ENCODE measurements at regions not wholly inside any gene's neighbourhood (a gene's known extent, or its start where the extent isn't known, plus 50 kb on each side); places are given as distances from the start of the nearest gene placed in this dataset.
"Not testable (repeated sequence)": the region's sequence is repeated elsewhere in the genome, so short reads cannot be mapped to it uniquely, and the experiment has no call there.

DNA sequence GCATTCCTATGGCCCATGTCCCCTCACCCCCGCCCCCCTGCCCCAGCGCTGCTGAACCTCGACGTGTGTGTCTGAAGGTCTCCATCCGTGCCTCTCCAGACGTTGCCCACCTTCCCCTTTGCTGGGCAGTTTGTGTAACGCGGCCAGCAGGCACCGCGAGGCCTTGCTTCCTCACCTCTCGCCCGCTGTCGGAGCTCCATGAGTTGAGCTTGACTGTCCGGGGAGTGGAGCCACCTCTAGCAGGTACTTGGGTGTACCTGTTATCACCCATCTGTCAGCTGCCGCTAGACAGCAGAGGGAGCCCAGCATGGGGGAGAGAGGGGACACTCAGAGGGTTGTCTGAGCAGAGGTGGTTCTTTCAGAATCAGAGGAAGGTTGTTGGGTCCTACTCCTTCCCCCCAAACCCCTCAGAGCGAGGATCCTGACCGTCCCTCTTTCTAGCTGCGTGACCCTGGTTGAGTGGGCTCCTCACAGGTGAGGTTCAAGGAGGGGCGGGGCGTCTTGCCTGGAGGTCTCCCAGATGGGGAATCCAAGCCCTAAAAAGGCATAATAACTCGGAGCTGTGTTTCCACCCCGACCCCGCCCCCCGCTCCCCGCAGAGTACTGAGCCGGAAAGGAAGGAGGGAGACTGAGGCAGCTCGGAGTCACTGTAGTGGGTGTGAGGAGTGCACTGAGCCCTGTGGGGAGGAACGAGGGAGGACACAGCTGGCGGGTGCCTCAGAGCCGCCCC, 184.7 kb downstream of the C9orf50 start:
- no peak for DNase-seq (ENCODE audit: low spot score)

DNA sequence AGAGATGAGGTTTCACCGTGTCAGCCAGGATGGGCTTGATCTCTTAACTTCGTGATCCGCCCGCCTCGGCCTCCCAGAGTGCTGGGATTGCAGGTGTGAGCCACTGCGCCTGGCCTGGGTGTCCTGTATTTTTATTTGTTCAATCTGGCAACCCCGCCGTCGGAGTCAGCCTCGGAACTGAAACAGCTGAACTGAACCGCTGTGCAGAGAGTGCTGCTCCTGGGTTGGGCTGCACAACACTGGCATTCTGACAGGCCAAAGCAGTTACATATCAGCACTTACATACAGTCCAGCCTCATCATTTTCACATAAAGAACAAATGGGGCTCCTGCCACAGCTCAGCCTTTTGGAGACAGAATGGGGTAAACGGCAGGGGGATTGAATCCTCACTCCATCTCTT, 185.6 kb downstream of the C9orf50 start:
- no peak for DNase-seq (ENCODE audit: low spot score)

DNA sequence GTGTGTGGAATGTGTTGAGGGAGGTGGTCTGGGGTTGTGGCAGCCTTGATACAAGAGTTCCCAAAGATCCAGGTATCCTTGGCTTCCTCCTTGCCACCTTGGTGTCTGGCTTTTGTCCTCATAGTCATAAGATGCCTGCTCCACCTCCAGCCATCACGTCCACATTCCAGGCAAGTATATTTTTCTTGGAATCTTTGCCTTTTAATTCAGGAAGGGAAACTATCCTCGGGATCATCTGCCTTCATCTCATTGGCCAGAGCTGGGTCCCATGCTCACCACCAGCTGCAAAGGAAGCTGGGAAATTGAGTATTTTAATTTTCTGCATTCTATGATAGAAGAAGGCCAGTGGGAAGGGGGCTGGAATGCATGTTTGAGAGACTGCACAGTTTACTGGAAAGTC, 186.7 kb downstream of the C9orf50 start:
- DNase-seq (ENCODE audit: low spot score): no peak

DNA sequence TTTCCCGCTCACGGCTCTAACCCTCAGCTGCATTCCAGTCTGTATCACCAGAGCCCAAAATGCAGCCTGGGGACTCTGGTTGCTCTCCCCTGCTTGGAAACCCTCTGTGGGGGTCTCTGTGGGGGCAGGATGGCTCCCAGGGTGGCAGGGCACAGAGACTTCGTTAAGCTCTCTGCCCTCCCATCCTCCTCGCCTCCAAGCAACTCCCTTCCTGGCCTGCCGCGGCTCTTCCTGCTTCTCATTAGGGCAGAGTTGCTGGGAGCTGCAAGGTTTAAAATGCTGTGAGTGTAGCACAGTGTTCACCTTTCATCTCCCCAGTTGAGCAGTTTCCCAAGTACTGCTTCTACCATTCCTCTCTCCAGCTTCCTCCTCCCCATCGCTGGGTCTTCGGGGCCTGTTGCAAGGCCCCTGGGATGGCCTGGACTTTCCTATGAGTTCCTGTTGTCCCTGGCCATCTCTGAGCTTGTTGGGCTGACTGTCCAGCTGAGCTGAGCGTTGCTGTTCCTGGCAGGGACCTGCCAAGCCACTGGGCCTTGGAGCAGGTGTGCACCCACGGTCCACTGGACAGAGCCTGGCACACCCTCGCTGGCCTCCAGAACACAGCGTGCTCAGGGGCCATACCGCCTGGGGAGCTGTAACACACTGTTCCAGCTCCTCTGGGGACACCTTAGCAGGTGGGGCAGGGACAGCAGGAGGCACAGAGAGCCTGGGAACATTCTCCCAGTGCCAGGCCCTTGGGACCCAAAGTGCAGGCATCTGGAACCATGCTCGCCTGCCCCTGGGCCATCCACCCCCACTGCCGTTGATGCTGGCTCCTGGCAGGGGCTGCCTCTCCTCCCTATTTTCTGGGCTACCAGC, 188.4 kb downstream of the C9orf50 start:
- DNase-seq (ENCODE audit: low spot score): no peak

DNA sequence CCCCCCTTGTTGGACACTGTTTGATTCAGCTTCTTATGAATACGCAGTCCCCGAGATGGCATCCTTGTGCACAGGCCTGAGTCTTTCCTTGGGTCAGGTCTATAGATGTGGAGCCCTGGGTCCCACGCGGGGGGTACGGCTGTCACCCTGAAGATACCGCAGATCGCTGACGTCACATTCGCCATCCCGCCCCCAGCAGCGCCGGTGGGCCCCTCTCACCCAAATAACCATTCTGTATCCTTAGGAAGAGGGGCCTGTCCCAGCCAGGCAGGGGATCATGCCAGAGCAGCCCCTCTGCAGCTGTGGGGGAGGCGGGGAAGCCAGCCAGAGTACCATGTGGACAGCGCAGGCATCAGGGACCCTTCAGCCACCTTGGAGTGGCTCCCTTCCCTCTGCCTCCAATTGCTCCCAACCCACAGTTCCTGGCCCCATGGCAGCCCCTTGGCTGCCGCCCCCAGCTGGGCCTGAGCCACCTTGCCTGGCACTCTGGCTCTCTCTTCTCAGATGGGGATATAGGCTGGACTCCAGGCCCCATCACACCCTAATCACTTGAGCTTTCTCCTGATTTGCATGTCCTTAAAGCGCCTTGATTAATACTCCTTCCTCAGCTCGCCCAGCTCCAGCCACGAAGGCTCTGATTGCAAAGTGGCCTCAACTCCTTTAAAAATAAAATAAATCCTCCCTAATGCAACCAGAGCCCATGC, 189.8 kb downstream of the C9orf50 start:
- no peak for DNase-seq (ENCODE audit: low spot score)

DNA sequence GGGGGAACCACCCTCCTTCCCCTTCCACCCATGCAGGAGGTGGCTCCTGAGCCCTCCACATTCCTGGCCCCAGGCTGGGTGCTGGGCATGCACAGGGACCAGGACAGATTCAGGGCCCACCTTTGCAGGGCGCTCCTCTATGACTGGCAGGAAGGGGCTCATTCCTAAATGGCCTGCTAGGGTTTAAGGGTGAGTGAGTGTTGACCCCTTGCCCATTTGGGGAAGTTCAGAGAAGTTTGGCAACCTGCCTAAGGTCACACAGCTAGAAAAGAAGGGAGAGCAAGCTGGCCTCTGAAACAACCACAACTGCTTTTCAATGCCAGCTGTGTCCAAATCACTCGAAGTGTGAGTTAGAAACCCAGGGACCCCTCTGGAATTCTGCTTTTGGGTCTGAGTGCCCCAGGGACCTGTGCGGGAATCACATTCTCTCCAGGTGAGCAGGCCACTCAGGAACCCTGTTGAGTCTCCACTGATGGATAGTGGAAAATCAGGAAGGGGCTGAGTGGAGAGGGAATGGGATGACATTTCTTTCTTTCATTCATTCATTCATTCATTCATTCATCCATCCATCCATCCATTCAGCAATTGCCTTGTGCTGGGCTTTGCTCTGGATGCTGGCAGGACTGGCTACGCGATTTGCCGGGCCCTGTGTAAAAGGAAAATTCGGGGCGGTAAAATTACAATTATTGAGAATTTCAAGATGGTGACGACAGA, 191.9 kb downstream of the C9orf50 start:
- DNase-seq (ENCODE audit: low spot score): no peak

DNA sequence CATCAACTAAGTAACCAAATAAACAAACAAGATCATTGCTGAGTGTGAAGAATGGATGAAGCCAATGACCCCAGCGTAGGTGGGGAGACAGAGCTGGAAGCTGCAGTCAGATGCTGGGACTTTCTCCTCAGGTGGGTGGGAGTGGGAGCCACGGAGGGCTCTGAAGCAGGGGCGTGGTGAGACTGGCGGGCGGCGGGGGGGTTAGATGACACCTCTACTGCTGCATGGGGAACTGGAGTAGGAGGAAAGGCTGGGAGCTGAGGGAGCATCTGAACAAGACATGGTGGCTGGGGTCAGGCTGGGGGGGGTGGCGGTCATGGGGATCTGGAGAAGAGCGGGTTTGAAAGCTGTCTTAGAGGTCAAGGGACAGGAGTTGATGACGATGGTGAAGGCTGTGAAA, 193.8 kb downstream of the C9orf50 start:
- no peak for DNase-seq (ENCODE audit: low spot score)

DNA sequence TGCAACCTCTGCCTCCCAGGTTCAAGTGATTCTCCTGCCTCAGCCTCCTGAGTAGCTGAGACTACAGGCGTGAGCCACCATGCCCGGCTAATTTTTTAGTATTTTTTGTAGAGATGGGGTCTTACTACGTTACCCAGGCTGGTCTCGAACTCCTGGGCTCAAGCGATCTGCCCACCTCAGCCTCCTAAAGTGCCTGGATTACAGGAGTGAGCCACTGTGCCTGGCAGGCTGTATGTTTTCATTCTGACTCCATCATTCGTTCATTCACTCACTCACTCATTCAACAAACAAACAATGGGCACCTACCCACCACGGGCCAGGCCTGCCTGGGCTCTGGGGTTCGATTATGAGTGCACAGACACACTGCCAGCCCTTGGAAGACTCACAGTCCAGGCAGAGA, 197.1 kb downstream of the C9orf50 start:
- not testable (repeated sequence) for DNase-seq (ENCODE audit: low spot score)

DNA sequence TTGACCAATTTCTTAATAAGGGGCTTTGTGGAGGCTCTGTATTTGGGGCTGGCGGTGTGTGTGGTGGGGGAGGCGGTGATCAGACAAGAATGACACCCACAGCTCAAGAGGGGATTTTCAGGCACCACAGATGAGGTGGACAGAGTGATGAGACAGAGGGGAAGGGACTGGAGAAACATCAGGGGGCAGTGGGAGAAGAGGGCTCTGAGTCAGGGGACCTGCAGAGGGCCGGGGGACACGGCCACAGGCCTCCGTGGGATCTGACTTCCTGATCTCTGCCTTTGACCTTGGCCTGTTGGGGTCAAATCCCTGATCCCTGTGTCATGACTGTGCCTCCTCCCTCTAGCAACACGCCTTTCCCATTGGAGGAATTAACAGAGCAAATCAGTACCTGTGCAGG, 197.7 kb downstream of the C9orf50 start:
- DNase-seq (ENCODE audit: low spot score): no peak

DNA sequence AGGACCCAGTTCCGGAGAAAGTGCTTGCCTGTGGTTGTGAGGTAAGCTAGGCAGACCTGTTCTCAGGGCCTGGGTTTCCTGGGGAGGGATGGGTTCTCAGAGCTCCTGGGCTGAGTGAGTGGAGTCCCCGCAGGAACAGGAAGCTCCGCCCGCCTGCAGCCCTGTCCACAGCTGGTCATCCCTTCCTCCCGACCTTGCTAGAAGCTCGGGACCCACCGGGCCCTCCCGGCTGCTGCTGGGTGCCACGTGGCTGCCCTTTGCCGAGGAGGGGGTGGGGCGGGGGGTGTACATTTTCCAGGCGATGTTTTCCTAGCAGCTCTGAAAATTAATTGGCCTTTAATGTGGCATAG, 198.1 kb downstream of the C9orf50 start:
- no peak for DNase-seq (ENCODE audit: low spot score)

DNA sequence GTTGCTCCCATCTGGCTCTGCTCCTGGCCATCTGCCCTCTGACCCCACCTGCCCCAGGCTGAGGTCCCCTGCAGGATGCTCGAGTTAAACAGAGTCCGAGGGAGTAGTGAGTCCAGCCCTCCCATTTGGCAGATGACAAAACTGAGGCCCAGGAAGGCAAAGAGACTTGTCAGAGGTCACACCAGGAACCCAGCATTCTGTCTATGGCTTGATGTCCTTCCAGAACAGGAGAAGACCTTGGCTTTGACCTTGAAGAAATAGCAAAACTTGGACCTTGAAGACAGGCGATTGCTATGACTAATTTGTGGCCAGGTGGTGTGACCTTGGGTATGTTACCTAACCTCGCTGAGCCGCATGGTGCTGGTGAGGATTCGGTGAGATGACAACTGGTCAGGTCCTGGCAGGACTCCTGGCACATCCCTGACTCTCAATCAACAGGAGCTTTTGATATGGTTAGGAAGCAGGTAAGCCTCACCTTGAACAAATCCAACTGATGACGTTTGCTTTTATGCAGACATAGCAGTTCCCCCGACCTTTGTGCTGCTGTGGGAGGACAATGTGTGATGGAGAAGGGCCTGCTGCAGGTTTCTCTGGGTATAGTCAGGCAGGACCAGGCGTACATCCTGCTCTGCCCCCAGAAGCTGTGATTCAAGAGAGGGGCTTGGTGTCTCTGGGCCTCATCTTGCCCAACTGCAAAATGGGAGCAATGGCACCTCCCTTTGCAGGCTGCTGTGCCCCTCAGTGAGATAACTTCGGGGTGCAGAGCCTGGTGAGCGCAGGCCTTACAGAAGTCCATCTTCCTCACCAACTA, 198.7 kb downstream of the C9orf50 start:
- no peak for DNase-seq (ENCODE audit: low spot score)

DNA sequence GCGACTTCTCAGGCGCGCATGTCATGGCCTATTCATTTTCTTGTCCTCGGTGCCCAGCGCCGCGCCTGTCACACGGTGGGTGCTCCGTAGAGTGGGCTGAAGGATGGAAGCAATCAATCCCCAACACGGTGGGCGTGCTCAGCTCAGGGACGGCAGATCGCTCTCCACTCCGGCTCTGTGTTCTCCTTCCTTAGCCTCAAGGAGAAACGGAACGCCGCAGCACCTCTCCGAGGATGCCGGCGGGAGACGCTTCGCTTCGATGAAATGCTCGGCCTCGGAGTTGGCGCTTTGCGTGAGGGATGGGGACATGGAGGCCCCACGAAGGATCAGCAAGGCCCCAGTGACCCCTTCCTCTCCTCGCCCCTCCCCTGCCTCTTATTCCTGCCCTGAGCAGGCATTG, 199.5 kb downstream of the C9orf50 start:
- DNase-seq (ENCODE audit: low spot score): no peak

DNA sequence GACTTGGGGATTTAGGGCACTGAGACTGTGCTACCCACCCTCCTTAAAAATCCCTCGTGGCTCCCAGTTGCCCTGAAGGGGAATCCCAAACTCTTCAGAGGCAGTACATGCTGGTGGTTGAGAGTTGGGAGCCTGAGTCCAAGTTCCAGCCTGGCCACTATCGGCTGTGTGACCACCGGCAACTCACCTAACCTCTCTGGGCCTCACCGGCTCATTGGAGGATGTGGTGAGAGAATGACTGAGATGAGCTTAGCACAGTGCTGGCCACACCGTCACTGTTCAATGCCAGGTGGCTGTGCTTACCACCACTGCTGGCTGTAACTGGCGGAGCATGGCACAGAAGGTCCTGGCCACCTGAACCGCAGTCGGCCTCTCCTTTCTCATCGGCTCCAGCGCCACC, 200.2 kb downstream of the C9orf50 start:
- no peak for DNase-seq (ENCODE audit: low spot score)

DNA sequence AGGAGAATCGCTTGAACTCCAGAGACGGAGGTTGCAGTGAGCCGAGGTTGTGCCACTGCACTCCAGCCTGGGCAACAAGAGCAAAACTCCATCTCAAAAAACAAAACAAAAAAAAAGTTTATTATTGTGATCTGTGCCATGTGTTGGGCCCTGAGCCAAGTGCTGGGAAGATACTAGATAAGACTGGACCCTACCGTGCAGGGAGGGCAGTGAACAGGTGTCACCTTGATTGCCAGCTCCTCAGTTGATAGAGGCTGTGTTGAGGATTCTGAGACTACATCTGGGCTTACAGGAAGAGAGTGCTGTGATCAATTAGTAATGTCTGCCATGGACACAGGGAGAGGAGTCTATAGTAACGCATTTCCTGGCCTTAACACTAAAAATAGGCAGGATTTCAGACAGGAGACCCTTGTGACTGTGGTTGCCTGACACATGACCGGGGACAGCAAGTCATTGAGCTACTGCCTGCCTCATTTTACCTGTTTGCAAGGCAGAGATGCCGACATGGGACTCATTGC, 201.5 kb downstream of the C9orf50 start:
- no peak for DNase-seq (ENCODE audit: low spot score)

DNA sequence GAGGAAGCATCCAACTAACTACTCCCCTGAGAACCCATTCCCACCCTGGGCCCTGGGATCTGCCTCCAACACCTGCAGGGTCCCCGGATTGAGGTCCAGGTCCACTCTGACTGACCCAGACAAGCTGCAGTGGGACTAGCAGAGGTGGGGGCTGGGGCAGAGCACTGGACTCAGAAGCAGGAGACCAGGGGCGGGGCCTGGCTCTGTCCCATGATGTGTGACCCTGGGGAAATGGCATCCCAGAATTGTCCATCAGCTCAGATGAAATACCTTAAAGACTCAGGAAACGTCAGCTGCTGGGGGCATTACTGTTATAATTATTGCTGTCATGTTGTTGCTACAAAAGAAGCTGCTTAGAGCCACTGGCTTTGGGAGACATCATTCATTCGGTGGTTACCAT, 202.4 kb downstream of the C9orf50 start:
- no peak for DNase-seq (ENCODE audit: low spot score)

DNA sequence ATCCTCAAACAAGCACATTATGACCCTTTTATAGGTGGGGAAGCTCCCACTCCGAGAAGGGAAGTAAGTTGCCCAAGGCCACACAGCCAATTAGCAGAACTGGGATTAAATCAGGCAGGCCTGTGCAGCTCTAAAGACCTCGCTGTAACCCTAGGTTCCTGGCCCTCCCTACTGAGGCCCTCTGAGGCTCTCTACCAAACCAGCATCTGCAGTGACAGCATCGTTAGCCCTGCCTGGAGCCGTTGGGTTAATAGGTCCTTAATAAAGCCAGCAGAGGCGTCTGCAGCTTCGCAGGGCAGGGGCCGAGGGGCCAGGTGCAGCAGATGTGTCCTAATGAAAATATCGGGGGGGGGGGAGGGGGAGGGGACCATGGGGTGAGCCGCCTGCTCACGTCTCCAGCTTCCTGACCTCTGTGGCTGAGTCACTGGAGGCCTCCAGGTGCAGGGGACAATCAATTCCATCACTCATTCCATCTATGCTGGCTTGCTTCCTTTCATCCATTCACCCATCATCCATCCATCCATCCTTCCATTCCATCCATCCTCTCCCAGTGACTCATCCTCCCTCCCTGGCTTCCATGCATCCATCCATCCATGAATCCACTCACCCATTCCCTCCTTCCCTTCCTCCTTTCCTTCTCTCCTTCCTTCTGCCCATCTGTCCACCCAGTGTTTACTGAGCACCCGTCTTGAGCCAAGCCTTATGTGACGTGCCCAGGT, 203.9 kb downstream of the C9orf50 start:
- DNase-seq (ENCODE audit: low spot score): no peak

DNA sequence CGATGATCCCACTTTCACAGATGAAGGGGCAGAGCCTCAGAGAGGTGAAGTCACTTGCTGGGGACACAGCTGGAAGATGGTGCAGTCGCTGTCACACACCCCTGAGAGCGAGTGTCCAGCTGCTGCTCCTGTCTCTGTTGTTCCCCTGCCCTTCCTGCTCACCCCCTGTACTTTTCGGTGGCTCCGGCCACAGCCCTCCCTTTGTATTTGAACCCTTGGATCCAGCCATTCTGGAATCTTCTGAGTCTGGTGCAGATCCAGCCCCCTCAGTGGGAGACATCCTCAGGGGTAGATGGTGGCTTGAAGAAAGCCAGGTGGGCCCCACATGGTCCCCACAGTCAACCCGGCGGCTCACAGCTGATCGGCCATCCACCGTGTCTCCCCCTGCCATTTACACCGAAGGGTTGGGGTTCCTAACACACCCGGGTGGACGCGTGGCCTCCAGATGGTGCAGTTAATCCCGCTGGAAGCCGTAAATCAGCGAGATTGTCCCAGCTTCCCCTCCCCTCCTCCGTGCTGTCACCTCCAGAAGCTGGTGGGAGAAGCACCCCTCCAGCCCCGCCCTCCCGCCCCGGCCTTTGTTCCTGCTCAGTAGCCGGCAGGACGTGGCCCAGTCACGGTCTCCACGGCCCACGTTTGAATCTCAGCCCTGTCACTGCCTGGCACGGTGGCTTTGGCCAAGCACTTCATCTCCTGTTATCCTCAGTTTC, 204.8 kb downstream of the C9orf50 start:
- DNase-seq (ENCODE audit: low spot score): no peak

DNA sequence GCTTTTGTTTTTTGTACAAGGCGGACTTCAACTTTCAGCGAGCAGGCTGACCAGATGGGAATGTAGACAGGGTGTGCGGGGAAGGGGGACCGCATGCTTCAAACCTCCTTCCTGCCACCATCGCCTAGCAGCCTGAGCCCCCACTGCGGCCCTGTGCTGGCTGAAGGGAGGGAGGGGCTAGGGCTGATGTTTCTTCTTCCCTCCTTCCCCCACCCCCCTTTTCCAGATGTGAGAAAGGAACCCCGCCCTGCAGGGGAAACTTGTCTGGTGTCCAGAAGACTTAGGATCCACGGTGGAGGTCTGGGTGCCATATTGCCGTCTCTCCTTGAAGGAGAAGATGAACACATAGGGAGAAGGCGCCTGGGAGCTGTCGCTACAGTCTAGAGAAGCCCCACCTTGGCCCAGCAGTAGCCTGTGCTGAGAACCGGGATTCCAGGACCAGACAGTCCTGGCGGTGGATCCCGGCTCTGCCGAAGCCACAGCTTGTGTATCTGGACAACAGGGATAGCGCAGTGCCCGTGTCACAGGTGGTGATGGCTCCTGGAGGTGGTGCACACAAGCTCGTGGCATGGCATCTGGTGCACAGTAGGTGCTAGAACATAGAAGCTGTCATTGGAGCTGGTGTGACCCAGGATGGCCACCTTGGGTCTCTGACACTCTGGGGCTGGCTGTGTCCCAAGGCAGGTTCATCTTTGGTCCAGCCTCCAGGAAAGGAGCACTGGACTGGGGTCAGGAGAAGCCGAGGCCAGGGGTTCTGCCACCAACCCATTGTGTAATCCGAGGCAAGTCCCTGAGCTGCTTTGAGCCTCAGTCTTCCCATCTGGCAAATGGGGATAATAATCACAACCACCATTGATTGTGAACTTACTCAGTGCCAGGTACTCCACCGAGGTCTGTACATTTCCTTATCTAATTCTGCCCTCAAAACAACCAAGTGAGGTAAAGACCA, 205.6 kb downstream of the C9orf50 start:
- DNase-seq (ENCODE audit: low spot score): no peak
